ENCODE measurements at regions not wholly inside any gene's neighbourhood (a gene's known extent, or its start where the extent isn't known, plus 50 kb on each side); places are given as distances from the start of the nearest gene placed in this dataset.

DNA sequence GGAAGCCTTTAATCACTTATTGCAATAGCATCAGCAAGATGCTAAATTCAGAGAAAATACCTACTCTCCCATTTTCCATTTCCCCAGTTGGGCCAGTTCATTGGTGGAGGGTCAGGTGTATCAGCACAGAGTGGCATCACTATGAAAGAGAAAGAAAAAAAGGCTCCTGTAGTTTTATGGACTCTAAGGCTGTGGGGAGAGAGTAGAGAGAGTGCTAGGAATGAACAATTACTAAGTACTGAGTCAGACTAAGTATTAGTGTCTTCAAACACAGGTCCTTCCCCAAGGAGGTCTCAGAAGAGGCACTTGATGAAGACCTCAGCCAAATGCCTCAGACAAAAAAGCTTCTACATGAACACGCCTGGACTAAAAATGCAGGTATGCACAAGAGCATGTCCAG lies 1061.9 kb downstream of the FSTL5 start:
- DNase-seq, result no peak

DNA sequence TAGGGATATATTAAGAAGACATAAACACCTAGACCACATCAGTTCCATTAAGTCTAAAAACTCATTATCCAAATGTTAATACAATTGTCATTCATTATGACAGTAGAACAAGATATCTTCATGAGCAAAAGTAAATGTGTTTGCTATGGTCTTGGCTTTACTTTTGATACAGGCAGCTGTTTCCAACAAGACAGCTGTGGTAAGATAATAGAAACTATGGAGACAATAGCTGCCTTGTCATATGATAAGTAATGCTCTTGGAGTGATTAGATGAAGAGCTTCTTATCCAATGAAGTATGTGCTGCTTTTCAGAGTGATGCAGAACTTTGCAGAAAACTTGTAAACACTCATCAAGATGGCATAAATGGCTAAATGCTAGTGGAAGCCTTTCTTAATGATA lies 1066.0 kb downstream of the FSTL5 start:
- no peak for DNase-seq

DNA sequence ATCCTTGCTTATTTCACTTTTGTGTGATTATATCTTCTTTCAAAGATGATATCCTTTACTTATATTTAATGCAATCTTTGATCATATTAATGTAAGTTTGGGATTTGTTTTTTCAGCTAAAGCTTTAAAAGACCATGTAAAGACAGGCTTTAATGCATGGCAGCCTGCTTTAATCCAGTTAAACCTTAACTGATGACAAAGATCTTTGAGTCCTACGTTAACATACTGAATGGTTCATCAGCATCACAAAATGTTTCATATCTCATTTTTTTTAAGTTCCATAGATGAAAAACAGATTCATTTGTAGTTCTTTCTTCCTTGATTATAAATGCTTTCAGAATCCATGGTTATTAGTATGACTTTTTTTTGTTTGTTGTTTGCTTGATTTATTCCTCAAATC lies 1102.8 kb downstream of the FSTL5 start:
- no peak for DNase-seq
